ENCODE measurements at regions not wholly inside any gene's neighbourhood (a gene's known extent, or its start where the extent isn't known, plus 50 kb on each side); places are given as distances from the start of the nearest gene placed in this dataset.

GRCh38 chr5:155104441-155104840 is 90.9 kb downstream of the KIF4B start:
- TF ChIP-seq, protein P1, sequence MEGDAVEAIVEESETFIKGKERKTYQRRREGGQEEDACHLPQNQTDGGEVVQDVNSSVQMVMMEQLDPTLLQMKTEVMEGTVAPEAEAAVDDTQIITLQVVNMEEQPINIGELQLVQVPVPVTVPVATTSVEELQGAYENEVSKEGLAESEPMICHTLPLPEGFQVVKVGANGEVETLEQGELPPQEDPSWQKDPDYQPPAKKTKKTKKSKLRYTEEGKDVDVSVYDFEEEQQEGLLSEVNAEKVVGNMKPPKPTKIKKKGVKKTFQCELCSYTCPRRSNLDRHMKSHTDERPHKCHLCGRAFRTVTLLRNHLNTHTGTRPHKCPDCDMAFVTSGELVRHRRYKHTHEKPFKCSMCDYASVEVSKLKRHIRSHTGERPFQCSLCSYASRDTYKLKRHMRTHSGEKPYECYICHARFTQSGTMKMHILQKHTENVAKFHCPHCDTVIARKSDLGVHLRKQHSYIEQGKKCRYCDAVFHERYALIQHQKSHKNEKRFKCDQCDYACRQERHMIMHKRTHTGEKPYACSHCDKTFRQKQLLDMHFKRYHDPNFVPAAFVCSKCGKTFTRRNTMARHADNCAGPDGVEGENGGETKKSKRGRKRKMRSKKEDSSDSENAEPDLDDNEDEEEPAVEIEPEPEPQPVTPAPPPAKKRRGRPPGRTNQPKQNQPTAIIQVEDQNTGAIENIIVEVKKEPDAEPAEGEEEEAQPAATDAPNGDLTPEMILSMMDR (IDR thresholded peaks at IDR 0.05): no peak
- TF ChIP-seq POLR2AphosphoS5 (IDR thresholded peaks at IDR 0.05) (no peak), POLR2A (IDR thresholded peaks at IDR 0.05) (no peak)
